ENCODE measurements at regions not wholly inside any gene's neighbourhood (a gene's known extent, or its start where the extent isn't known, plus 50 kb on each side); places are given as distances from the start of the nearest gene placed in this dataset.

GRCh38 chr12:28899951-28900350 lies 249.1 kb upstream of the FAR2 start:
- Histone ChIP-seq H3K4me1 (ENCODE audit: insufficient read depth, poor library complexity, severe bottlenecking) (no peaks in the 10 kb centered on the region), H3K9me3 (ENCODE audit: severe bottlenecking) (no peaks in the 10 kb centered on the region), H3K36me3 (ENCODE audit: low read depth) (no peaks in the 10 kb centered on the region), H3K27ac (ENCODE audit: poor library complexity, severe bottlenecking) (peak overlapping the region; percentile 36), H3K27me3 (ENCODE audit: insufficient read depth, poor library complexity, severe bottlenecking) (no peaks in the 10 kb centered on the region), H3K4me3 (ENCODE audit: severe bottlenecking) (no peak overlapping the region)
- DNase-seq (ENCODE audit: low spot score) = no peak
- ATAC-seq (ENCODE audit: low read depth) = peak; percentile 27; the same call in 1 of the 3 replicates
- no peak for TF ChIP-seq CTCF (IDR thresholded peaks at IDR 0.05; ENCODE audit: poor library complexity, severe bottlenecking)

GRCh38 chr12:28905220-28905955 lies 243.7 kb upstream of the FAR2 start:
- ATAC-seq (ENCODE audit: low read depth) (no peak), DNase-seq (ENCODE audit: low spot score) (no peak)
- Histone ChIP-seq H3K36me3 (ENCODE audit: low read depth) (no peaks in the 10 kb centered on the region), H3K27me3 (ENCODE audit: insufficient read depth, poor library complexity, severe bottlenecking) (no peaks in the 10 kb centered on the region), H3K27ac (ENCODE audit: poor library complexity, severe bottlenecking) (no peak overlapping the region), H3K4me1 (ENCODE audit: insufficient read depth, poor library complexity, severe bottlenecking) (no peaks in the 10 kb centered on the region), H3K4me3 (ENCODE audit: severe bottlenecking) (no peak overlapping the region), H3K9me3 (ENCODE audit: severe bottlenecking) (no peaks in the 10 kb centered on the region)
- no peak for TF ChIP-seq CTCF (IDR thresholded peaks at IDR 0.05; ENCODE audit: poor library complexity, severe bottlenecking)

- Histone ChIP-seq H3K27me3 (ENCODE audit: insufficient read depth, poor library complexity, severe bottlenecking) (no peaks in the 10 kb centered on the region), H3K4me3 (ENCODE audit: severe bottlenecking) (no peak overlapping the region), H3K27ac (ENCODE audit: poor library complexity, severe bottlenecking) (no peak overlapping the region), H3K4me1 (ENCODE audit: insufficient read depth, poor library complexity, severe bottlenecking) (no peaks in the 10 kb centered on the region), H3K36me3 (ENCODE audit: low read depth) (no peaks in the 10 kb centered on the region), H3K9me3 (ENCODE audit: severe bottlenecking) (no peaks in the 10 kb centered on the region)
- no peak for DNase-seq (ENCODE audit: low spot score)
- TF ChIP-seq CTCF (IDR thresholded peaks at IDR 0.05; ENCODE audit: poor library complexity, severe bottlenecking) = no peak
- no peak for ATAC-seq (ENCODE audit: low read depth)
Observed at GRCh38 chr12:28908646-28909045, 240.4 kb upstream of the FAR2 start.

GRCh38 chr12:28909291-28909690 lies 239.8 kb upstream of the FAR2 start:
- Histone ChIP-seq H3K4me1 (ENCODE audit: insufficient read depth, poor library complexity, severe bottlenecking) (no peaks in the 10 kb centered on the region), H3K9me3 (ENCODE audit: severe bottlenecking) (no peaks in the 10 kb centered on the region), H3K27me3 (ENCODE audit: insufficient read depth, poor library complexity, severe bottlenecking) (no peaks in the 10 kb centered on the region), H3K4me3 (ENCODE audit: severe bottlenecking) (no peak overlapping the region), H3K27ac (ENCODE audit: poor library complexity, severe bottlenecking) (no peak overlapping the region), H3K36me3 (ENCODE audit: low read depth) (no peaks in the 10 kb centered on the region)
- no peak for ATAC-seq (ENCODE audit: low read depth)
- DNase-seq (ENCODE audit: low spot score) = no peak
- no peak for TF ChIP-seq CTCF (IDR thresholded peaks at IDR 0.05; ENCODE audit: poor library complexity, severe bottlenecking)

GRCh38 chr12:28925719-28926376 lies 223.2 kb upstream of the FAR2 start:
- no peak overlapping the region for H3K27ac ChIP-seq (ENCODE audit: poor library complexity, severe bottlenecking)
- H3K9me3 ChIP-seq (ENCODE audit: severe bottlenecking) = no peaks in the 10 kb centered on the region
- DNase-seq (ENCODE audit: low spot score) (no peak), ATAC-seq (ENCODE audit: low read depth) (no peak)
- TF ChIP-seq CTCF (IDR thresholded peaks at IDR 0.05; ENCODE audit: poor library complexity, severe bottlenecking) = no peak
- H3K4me3 ChIP-seq (ENCODE audit: severe bottlenecking) = no peak overlapping the region
- H3K27me3 ChIP-seq (ENCODE audit: insufficient read depth, poor library complexity, severe bottlenecking) = no peaks in the 10 kb centered on the region
- no peaks in the 10 kb centered on the region for H3K4me1 ChIP-seq (ENCODE audit: insufficient read depth, poor library complexity, severe bottlenecking)
- H3K36me3 ChIP-seq (ENCODE audit: low read depth) = no peaks in the 10 kb centered on the region
